Activated B cell treated with CpG ODN at 0.5 μM for 24 hours (primary cell): ENCODE measurements at regions not wholly inside any gene's neighbourhood (a gene's known extent, or its start where the extent isn't known, plus 50 kb on each side); places are given as distances from the start of the nearest gene placed in this dataset.

ENCODE experiments used
- ATAC-seq: fragments of 200-7000 bp; cut with Tn5 transposase; one replicate; pipeline ENCODE4 v1.10.0; 2021; ENCODE audit warnings: low read depth, mild to moderate bottlenecking, moderate library complexity
- CTCF ChIA-PET: fragments of 350-600 bp; sonication (Branson Sonifier 250); formaldehyde crosslinking; loops from one replicate; lab custom pipeline; 2021; ENCODE audit warnings: antibody characterized with exemption; lab: Charles Lee
- POLR2A ChIA-PET: fragments of 350-600 bp; sonication (Branson Sonifier 250); formaldehyde crosslinking; loops from one replicate; lab custom pipeline; 2021; ENCODE audit warnings: antibody characterized with exemption; lab: Charles Lee
- DNase-seq: peaks from one replicate; pipeline ENCODE4 v3.0.0; 2022
- H3K27ac Mint-ChIP-seq: one replicate; pipeline ENCODE4 v1.8.0; 2020; ENCODE audit warnings: mixed read lengths
- H3K27me3 Mint-ChIP-seq: one replicate; pipeline ENCODE4 v1.8.0; 2021; ENCODE audit warnings: mixed read lengths
- H3K36me3 Mint-ChIP-seq: one replicate; pipeline ENCODE4 v1.8.0; 2021; ENCODE audit warnings: low read depth, mixed read lengths
- H3K4me1 Mint-ChIP-seq: one replicate; pipeline ENCODE4 v1.8.0; 2021; ENCODE audit warnings: mixed read lengths
- H3K4me3 Mint-ChIP-seq: one replicate; pipeline ENCODE4 v1.8.0; 2020; ENCODE audit warnings: mild to moderate bottlenecking, mixed read lengths
- H3K9me3 Mint-ChIP-seq: one replicate; pipeline ENCODE4 v1.8.0; 2020; ENCODE audit warnings: mixed read lengths
- intact Hi-C: fragments of 100-400 bp; cut with micrococcal nuclease; formaldehyde crosslinking; loops from one replicate; pipeline ENCODE4 v1.15.1; 2024
- TF ChIP-seq, protein P1 (sequence below): fragments of 200-600 bp; IDR thresholded peaks from one replicate; pipeline ENCODE4 v1.8.0; 2022; ENCODE audit warnings: antibody characterized with exemption, mild to moderate bottlenecking

DNA sequence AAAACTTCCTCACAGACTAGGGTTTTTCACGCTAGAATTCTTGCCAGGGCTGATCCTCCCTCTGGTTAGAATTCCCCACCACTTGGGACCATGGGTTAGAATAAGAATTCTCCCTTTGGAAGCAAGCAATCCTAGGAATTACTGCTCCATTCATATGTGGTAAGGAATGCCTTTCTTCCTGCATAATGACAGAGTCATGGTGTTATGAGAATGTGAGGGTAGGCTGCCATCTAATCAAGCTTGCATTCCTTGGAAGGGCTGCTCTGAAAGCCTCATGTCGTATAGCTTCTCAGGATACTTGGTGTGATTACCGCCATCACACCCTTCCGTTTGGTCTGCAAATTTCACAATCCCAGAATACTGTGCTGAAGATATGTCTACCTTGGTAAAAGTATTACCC, 1282.4 kb upstream of the PIK3C3 start:
- POLR2A ChIA-PET = no interaction called here
- Mint-ChIP-seq H3K27ac (no peak overlapping the region), H3K4me3 (no peak overlapping the region), H3K27me3 (no peaks in the 10 kb centered on the region), H3K36me3 (no peaks in the 10 kb centered on the region), H3K9me3 (peaks cover 5% of the 10 kb centered on the region), H3K4me1 (no peaks in the 10 kb centered on the region)
- intact Hi-C loops = no loop called here
- ATAC-seq (no peak), DNase-seq (no peak)
- TF ChIP-seq, protein P1, sequence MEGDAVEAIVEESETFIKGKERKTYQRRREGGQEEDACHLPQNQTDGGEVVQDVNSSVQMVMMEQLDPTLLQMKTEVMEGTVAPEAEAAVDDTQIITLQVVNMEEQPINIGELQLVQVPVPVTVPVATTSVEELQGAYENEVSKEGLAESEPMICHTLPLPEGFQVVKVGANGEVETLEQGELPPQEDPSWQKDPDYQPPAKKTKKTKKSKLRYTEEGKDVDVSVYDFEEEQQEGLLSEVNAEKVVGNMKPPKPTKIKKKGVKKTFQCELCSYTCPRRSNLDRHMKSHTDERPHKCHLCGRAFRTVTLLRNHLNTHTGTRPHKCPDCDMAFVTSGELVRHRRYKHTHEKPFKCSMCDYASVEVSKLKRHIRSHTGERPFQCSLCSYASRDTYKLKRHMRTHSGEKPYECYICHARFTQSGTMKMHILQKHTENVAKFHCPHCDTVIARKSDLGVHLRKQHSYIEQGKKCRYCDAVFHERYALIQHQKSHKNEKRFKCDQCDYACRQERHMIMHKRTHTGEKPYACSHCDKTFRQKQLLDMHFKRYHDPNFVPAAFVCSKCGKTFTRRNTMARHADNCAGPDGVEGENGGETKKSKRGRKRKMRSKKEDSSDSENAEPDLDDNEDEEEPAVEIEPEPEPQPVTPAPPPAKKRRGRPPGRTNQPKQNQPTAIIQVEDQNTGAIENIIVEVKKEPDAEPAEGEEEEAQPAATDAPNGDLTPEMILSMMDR = no peak
- CTCF ChIA-PET = no interaction called here

DNA sequence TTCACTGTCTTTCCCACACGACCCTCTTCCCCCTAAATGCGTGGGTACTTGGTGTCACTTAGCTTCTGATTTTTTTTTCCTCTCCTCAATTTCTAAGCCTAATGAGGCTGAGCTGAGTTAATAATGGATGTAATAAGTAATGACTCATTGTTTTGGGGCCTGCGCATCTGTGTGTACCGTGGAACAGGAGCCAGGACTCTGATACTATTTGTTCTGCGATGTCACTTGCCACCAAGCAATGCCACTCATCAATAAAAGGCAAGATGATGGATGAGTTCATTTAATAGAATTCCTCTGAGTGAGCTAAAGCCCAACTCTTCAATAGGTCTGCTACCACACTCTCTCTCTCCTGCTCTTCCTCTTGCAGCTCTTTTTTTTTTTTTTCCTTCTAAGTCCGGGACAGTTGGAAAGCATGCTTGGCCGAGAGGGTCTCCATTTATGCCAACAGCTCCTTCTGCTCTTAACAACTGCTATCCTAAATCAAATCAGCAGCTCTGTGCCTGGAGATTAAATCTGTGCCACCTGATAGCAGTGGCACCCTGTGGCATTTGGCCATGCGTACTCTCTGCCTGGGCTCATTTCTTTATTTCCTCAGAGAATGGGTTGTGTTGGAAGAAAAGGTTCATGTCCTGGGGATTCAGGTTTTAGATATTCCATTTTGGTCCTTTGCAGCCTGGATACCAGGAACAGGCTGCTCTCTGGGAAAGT, 1284.2 kb upstream of the PIK3C3 start:
- H3K4me3 Mint-ChIP-seq = no peak overlapping the region
- ATAC-seq (no peak), DNase-seq (no peak)
- TF ChIP-seq, protein P1 = no peak
- peaks cover 5% of the 10 kb centered on the region for H3K9me3 Mint-ChIP-seq
- H3K27me3 Mint-ChIP-seq = no peaks in the 10 kb centered on the region
- no peak overlapping the region for H3K27ac Mint-ChIP-seq
- ChIA-PET CTCF (no interaction called here), POLR2A (no interaction called here)
- H3K36me3 Mint-ChIP-seq = no peaks in the 10 kb centered on the region
- H3K4me1 Mint-ChIP-seq = no peaks in the 10 kb centered on the region
- intact Hi-C loops = no loop called here

DNA sequence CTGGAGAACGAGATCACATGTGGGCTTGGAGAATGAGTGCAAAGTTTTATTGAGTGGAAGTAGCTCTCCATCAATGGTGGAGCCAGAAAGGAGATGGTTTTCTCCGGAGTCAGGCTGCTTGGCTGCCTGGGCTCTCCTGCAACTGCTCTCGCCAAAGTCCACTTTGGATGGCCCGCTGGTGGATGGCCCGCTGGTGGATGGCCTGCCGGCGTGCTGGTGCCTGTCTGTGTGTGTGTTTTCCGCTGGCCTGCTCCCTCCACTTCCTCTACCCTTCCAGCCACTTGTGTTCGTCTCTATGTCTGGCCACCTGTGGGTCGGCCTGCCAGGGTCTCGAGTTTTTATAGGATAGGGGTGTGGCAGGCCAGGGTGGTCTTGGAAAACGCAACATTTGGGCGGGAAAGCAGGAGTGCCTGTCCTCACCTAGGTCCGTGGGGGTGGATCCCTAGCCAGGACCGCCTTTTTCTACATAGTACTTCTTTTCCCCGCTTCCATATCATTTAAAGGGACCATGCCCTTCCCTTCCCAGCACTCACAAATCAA, 1292.1 kb upstream of the PIK3C3 start:
- intact Hi-C loops = no loop called here
- CTCF ChIA-PET = no interaction called here
- Mint-ChIP-seq H3K27me3 (no peaks in the 10 kb centered on the region), H3K9me3 (peaks cover 4% of the 10 kb centered on the region), H3K4me1 (no peaks in the 10 kb centered on the region), H3K36me3 (no peaks in the 10 kb centered on the region), H3K4me3 (no peak overlapping the region), H3K27ac (no peak overlapping the region)
- no peak for ATAC-seq
- TF ChIP-seq, protein P1 = no peak
- POLR2A ChIA-PET = no interaction called here
- no peak for DNase-seq

DNA sequence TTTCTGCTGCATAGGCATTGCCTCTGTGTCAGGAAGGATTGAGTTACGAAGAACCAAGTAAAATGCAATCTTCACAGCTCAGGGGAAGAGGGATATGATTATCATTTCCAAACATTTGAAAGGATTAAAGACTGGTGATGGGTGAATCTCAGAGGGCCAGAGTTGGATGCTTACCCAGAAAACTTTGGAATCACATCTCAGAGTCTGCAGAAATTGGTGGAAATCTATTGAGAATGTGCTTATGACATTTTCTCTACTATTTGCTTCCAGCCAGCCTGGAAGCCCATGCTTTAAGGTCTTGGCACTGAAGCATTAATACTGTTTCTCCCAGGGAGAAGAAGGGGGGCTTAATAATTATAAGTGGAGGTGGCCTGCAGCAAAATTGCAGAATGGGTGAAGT, 1301.4 kb upstream of the PIK3C3 start:
- Mint-ChIP-seq H3K4me3 (no peak overlapping the region), H3K27me3 (no peaks in the 10 kb centered on the region), H3K9me3 (peaks cover 5% of the 10 kb centered on the region), H3K36me3 (no peaks in the 10 kb centered on the region), H3K27ac (no peak overlapping the region), H3K4me1 (no peaks in the 10 kb centered on the region)
- ATAC-seq = no peak
- no peak for DNase-seq
- TF ChIP-seq, protein P1 = no peak
- intact Hi-C loops = no loop called here
- CTCF ChIA-PET = no interaction called here
- POLR2A ChIA-PET = no interaction called here

DNA sequence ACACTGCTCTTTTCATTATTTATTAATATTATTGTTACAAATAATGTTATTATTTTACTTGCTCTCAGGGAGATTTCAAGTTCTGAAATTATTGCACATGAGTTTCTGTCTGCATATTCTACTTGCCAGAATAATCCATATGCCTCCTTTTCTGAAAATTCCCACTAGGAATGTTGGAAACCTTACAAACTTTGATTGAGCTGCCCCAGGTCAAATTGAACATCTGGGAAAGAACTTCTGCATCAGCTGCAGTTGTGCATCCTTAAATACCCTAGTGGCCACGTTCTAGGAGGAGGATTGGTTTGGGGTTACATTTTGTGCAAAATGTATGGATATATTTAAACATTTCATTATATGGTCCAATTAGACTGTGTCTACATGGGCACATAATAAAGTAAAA, 1302.7 kb upstream of the PIK3C3 start:
- POLR2A ChIA-PET = no interaction called here
- H3K27ac Mint-ChIP-seq = no peak overlapping the region
- H3K4me3 Mint-ChIP-seq = no peak overlapping the region
- peaks cover 5% of the 10 kb centered on the region for H3K9me3 Mint-ChIP-seq
- intact Hi-C loops = no loop called here
- H3K36me3 Mint-ChIP-seq = no peaks in the 10 kb centered on the region
- ATAC-seq (no peak), DNase-seq (no peak)
- CTCF ChIA-PET = no interaction called here
- H3K4me1 Mint-ChIP-seq = no peaks in the 10 kb centered on the region
- TF ChIP-seq, protein P1 = no peak
- no peaks in the 10 kb centered on the region for H3K27me3 Mint-ChIP-seq
